ENCODE measurements at regions not wholly inside any gene's neighbourhood (a gene's known extent, or its start where the extent isn't known, plus 50 kb on each side); places are given as distances from the start of the nearest gene placed in this dataset.
A peak's percentile ranks its signal among the peaks of the same experiment; 100 is the strongest.

- Histone ChIP-seq H2AFZ (no peak overlapping the region), H3K36me3 (ENCODE audit: insufficient read depth) (no peaks in the 10 kb centered on the region), H4K20me1 (replicated peaks; ENCODE audit: insufficient read depth) (no peaks in the 10 kb centered on the region), H3K9me2 (ENCODE audit: insufficient read depth) (no peaks in the 10 kb centered on the region), H3K27me3 (ENCODE audit: insufficient read depth) (no peaks in the 10 kb centered on the region), H3F3A (replicated peaks; ENCODE audit: low read depth) (no peaks in the 10 kb centered on the region), H3K27ac (ENCODE audit: low read depth) (no peak overlapping the region), H3K4me1 (ENCODE audit: insufficient read depth) (peaks cover 11% of the 10 kb centered on the region; the same call in 1 of the 2 replicates), H3K79me2 (replicated peaks; ENCODE audit: insufficient read depth) (no peaks in the 10 kb centered on the region), H3K4me3 (no peak overlapping the region), H3K4me2 (no peak overlapping the region)
- H3K36me3 Mint-ChIP-seq (ENCODE audit: low read depth): no peaks in the 10 kb centered on the region
- H3K27ac Mint-ChIP-seq: no peak overlapping the region
- H3K9me3 Mint-ChIP-seq: no peaks in the 10 kb centered on the region
- H3K4me1 Mint-ChIP-seq: peaks cover 33% of the 10 kb centered on the region
- H3K4me3 Mint-ChIP-seq: no peak overlapping the region
- ATAC-seq: peak; percentile 98
- peaks cover 11% of the 10 kb centered on the region for H3K27me3 Mint-ChIP-seq (ENCODE audit: insufficient read depth, low read depth, poor library complexity)
- DNase-seq (ENCODE audit: low spot score): peak; percentile 77
- TF ChIP-seq JUNB (IDR thresholded peaks at IDR 0.05; ENCODE audit: unreplicated experiment) (no peak), ZNF331 (CRISPR knock-in tag; IDR thresholded peaks at IDR 0.05; ENCODE audit: low read depth) (no peak), REST (IDR thresholded peaks at IDR 0.05; ENCODE audit: unreplicated experiment) (no peak), CTCF (conservative IDR thresholded peaks at IDR 0.05; ENCODE audit: low read depth in 2 of 2) (peak; percentile 43 to 49), EZH2phosphoT487 (IDR thresholded peaks at IDR 0.05; ENCODE audit: unreplicated experiment) (no peak), STAT1 (IDR thresholded peaks at IDR 0.05; ENCODE audit: unreplicated experiment) (no peak), CREB1 (CRISPR knock-in tag; IDR thresholded peaks at IDR 0.05; ENCODE audit: low read depth) (peak; percentile 49; the same call in 1 of the 2 replicates), ETS1 (IDR thresholded peaks at IDR 0.05) (no peak), ZNF462 (CRISPR knock-in tag; IDR thresholded peaks at IDR 0.05) (peak; percentile 2; the same call in 1 of the 2 replicates), NANOG (IDR thresholded peaks at IDR 0.05; ENCODE audit: borderline replicate concordance) (no peak), EZH2 (IDR thresholded peaks at IDR 0.05; ENCODE audit: low read depth, unreplicated experiment) (no peak)
These were observed 65.5 kb upstream of the DRD2 start for GRCh38 chr11:113540416-113541330.
